NCI-H1105 (cell line): ENCODE measurements at regions not wholly inside any gene's neighbourhood (a gene's known extent, or its start where the extent isn't known, plus 50 kb on each side); places are given as distances from the start of the nearest gene placed in this dataset.
A peak's percentile ranks its signal among the peaks of the same experiment; 100 is the strongest.
"Not testable (repeated sequence)": the region's sequence is repeated elsewhere in the genome, so short reads cannot be mapped to it uniquely, and the experiment has no call there.

Source experiments
- DNase-seq: peaks from one replicate; lab custom pipeline; 2025; lab: John Stamatoyannopoulos, UW

- no peak for DNase-seq
Measured at GRCh38 chr10:114872519-114873087, 51.0 kb downstream of the FHIP2A start.

GRCh38 chr10:114874827-114875411 lies 53.3 kb downstream of the FHIP2A start:
- no peak for DNase-seq

GRCh38 chr10:114875590-114876081 lies 54.1 kb downstream of the FHIP2A start:
- not testable (repeated sequence) for DNase-seq

- no peak for DNase-seq
Measured at GRCh38 chr10:114876169-114876568, 54.6 kb downstream of the FHIP2A start.

- DNase-seq: peak; percentile 31
Measured at GRCh38 chr10:114876602-114877300, 55.2 kb downstream of the FHIP2A start.

GRCh38 chr10:114877301-114877644 lies 55.7 kb downstream of the FHIP2A start:
- DNase-seq: no peak

- no peak for DNase-seq
Measured at GRCh38 chr10:114879093-114879492, 57.5 kb downstream of the FHIP2A start.

- no peak for DNase-seq
Measured at GRCh38 chr10:114879541-114880158, 58.1 kb downstream of the FHIP2A start.

GRCh38 chr10:114881417-114881816 lies 56.6 kb upstream of the TRUB1 start:
- DNase-seq: no peak

- no peak for DNase-seq
Measured at GRCh38 chr10:114881901-114882300, 56.1 kb upstream of the TRUB1 start.

GRCh38 chr10:114885443-114885842 lies 52.6 kb upstream of the TRUB1 start:
- no peak for DNase-seq
